ENCODE measurements at regions not wholly inside any gene's neighbourhood (a gene's known extent, or its start where the extent isn't known, plus 50 kb on each side); places are given as distances from the start of the nearest gene placed in this dataset.

- TF ChIP-seq YY1 (IDR thresholded peaks at IDR 0.05; ENCODE audit: borderline replicate concordance in 1 of 3, control insufficient read depth in 1 of 3, extremely low read depth in 1 of 3, insufficient read depth in 3 of 3, insufficient read length in 1 of 3, insufficient replicate concordance in 2 of 3, low read depth in 1 of 3, low read length in 2 of 3), result no peak
- no peak for TF ChIP-seq ZNF197 (CRISPR knock-in tag; IDR thresholded peaks at IDR 0.05; ENCODE audit: low read depth)
- TF ChIP-seq RAD21 (CRISPR knock-in tag; conservative IDR thresholded peaks at IDR 0.05 in 1 of 2, IDR thresholded peaks at IDR 0.05 in 1 of 2), result peak; percentile 73 to 88
- TF ChIP-seq, protein P1, sequence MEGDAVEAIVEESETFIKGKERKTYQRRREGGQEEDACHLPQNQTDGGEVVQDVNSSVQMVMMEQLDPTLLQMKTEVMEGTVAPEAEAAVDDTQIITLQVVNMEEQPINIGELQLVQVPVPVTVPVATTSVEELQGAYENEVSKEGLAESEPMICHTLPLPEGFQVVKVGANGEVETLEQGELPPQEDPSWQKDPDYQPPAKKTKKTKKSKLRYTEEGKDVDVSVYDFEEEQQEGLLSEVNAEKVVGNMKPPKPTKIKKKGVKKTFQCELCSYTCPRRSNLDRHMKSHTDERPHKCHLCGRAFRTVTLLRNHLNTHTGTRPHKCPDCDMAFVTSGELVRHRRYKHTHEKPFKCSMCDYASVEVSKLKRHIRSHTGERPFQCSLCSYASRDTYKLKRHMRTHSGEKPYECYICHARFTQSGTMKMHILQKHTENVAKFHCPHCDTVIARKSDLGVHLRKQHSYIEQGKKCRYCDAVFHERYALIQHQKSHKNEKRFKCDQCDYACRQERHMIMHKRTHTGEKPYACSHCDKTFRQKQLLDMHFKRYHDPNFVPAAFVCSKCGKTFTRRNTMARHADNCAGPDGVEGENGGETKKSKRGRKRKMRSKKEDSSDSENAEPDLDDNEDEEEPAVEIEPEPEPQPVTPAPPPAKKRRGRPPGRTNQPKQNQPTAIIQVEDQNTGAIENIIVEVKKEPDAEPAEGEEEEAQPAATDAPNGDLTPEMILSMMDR (IDR thresholded peaks at IDR 0.05 in 2 of 3, conservative IDR thresholded peaks at IDR 0.05 in 1 of 3; ENCODE audit: insufficient read depth in 2 of 3, low read depth in 1 of 3, low read length in 3 of 3), result peak; percentile 79 to 93 (median 89)
- peak; percentile 81 for TF ChIP-seq DEAF1 (CRISPR knock-in tag; IDR thresholded peaks at IDR 0.05)
- TF ChIP-seq PHF20 (IDR thresholded peaks at IDR 0.05; ENCODE audit: partially characterized antibody), result no peak
- TF ChIP-seq CC2D1A (IDR thresholded peaks at IDR 0.05), result 0 out of 2 replicates have a peak, but pooled peaks have one; percentile 19
- TF ChIP-seq FOXJ3 (CRISPR knock-in tag; IDR thresholded peaks at IDR 0.05), result no peak
- TF ChIP-seq ZNF780A (CRISPR knock-in tag; IDR thresholded peaks at IDR 0.05), result no peak
- TF ChIP-seq XRCC5 (IDR thresholded peaks at IDR 0.05; ENCODE audit: low read depth, low read length), result no peak; the same call in 1 of the 2 replicates
- TF ChIP-seq, protein P2, sequence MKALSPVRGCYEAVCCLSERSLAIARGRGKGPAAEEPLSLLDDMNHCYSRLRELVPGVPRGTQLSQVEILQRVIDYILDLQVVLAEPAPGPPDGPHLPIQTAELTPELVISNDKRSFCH (CRISPR knock-in tag; IDR thresholded peaks at IDR 0.05), result no peak
- TF ChIP-seq, protein P2 (tag; IDR thresholded peaks at IDR 0.05), result no peak
- TF ChIP-seq, protein P3, sequence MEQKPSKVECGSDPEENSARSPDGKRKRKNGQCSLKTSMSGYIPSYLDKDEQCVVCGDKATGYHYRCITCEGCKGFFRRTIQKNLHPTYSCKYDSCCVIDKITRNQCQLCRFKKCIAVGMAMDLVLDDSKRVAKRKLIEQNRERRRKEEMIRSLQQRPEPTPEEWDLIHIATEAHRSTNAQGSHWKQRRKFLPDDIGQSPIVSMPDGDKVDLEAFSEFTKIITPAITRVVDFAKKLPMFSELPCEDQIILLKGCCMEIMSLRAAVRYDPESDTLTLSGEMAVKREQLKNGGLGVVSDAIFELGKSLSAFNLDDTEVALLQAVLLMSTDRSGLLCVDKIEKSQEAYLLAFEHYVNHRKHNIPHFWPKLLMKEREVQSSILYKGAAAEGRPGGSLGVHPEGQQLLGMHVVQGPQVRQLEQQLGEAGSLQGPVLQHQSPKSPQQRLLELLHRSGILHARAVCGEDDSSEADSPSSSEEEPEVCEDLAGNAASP (IDR thresholded peaks at IDR 0.05), result no peak
These were observed 74.6 kb downstream of the DMRTA2 start (continued) for GRCh38 chr1:50348449-50349241.
